ENCODE measurements at regions not wholly inside any gene's neighbourhood (a gene's known extent, or its start where the extent isn't known, plus 50 kb on each side); places are given as distances from the start of the nearest gene placed in this dataset.
"Not testable (repeated sequence)": the region's sequence is repeated elsewhere in the genome, so short reads cannot be mapped to it uniquely, and the experiment has no call there.

- no peak for DNase-seq (ENCODE audit: low spot score)
Measured at GRCh38 chr7:47089461-47089860, 492.4 kb downstream of the TNS3 start.

- no peak for DNase-seq (ENCODE audit: low spot score)
Measured at GRCh38 chr7:47089068-47089417, 492.9 kb downstream of the TNS3 start.

- peak; percentile 38 for DNase-seq (ENCODE audit: low spot score)
Measured at GRCh38 chr7:47088329-47089067, 493.4 kb downstream of the TNS3 start.

GRCh38 chr7:47087866-47088265 lies 494.0 kb downstream of the TNS3 start:
- no peak for DNase-seq (ENCODE audit: low spot score)

GRCh38 chr7:47085491-47086275 lies 496.2 kb downstream of the TNS3 start:
- DNase-seq (ENCODE audit: low spot score), result no peak

DNA sequence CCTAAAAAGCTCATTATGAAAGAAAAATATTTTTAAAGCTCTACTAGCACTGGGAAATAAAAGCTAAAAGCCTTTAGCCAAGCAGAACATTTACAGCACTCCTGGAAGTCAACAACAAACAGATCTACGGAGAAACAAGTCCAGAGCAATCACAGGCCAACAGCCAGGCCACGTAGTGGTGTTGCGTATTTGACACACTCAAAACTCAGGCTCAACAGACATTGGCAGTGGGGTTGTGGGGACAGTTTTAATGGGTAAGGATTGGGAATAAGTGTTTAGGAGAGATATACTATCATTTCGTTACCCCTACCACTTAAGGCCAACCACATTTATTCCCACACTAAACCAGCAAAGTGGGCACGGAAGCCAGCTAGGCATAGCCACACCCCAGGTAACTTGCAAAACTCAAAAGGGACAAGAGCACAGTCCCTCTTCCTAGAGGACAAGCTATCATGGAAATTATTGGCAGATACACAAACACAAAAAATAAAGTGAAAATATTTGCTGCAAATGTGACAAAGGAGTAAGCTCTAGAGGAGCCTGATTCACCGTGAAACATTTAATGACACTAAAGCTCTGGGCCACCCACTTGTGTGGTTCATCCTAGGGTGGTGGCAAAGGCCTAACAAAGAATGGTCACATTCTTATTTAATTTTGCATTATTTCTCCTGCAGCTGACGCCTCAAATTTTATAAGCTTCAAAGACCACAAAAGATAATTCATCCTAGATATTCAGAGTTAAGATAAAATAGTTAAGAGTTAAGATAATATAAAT lies 498.2 kb downstream of the TNS3 start:
- no peak for DNase-seq (ENCODE audit: low spot score)

GRCh38 chr7:47080816-47081215 lies 501.1 kb downstream of the TNS3 start:
- no peak for DNase-seq (ENCODE audit: low spot score)

DNA sequence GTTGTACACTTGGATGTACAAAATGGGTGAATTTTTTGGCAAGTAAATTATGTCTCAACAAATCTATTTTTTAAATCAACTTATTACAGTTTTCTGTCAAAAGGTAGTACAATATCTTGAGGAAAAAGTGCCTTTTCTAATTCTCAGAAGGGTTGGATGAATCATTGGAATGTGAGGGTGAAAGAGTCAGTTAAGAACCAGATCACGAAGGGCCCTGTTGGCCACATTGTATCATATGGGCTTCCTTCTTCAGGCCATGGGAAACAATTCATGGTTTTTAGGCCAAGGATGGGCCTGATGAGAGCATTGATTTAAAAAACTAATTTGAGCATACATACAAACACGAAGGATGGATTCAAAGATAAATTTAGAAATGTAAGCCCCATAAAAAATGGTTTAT lies 503.7 kb downstream of the TNS3 start:
- DNase-seq (ENCODE audit: low spot score), result no peak

DNA sequence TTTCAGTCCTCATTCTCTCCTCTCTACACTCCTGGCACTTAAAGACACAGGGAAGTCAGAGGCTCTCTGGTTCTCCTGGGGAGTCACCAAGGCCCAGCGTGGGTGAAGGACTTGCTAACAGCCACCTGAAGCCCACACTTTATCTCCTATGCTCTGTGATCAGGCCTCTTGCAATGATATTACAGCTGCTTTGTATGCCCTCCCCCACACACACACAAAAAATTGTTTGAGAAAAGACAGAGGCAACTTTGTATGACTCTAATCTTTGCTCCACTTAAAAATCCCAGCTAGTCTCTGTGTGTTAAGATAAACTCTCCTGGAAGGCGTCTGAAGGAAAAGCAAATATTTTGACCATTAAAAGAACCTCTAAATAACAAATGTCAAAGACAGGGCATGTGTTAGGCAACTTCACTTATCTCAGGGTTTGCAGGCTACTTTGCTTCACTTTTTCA lies 507.2 kb downstream of the TNS3 start:
- no peak for DNase-seq (ENCODE audit: low spot score)

GRCh38 chr7:47073284-47073683 lies 508.6 kb downstream of the TNS3 start:
- no peak for DNase-seq (ENCODE audit: low spot score)

DNA sequence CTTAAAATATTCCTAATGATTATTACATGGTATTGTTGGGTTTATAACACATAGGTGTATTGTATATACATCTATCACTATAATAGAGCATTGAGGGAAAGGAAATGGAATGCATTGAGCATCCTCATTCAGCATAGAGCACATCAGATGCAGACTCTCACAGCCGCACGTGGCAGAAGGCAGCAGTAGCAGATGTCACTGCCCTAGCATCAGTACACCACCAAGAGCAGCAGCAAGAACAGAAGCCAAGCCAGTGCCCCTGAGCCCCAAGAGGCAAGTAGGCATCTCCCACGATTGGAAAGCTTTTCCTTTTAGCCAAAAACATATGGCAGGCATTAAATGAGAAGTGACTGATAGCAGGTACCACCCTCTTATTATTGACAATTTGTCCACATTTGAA lies 510.0 kb downstream of the TNS3 start:
- DNase-seq (ENCODE audit: low spot score), result no peak

DNA sequence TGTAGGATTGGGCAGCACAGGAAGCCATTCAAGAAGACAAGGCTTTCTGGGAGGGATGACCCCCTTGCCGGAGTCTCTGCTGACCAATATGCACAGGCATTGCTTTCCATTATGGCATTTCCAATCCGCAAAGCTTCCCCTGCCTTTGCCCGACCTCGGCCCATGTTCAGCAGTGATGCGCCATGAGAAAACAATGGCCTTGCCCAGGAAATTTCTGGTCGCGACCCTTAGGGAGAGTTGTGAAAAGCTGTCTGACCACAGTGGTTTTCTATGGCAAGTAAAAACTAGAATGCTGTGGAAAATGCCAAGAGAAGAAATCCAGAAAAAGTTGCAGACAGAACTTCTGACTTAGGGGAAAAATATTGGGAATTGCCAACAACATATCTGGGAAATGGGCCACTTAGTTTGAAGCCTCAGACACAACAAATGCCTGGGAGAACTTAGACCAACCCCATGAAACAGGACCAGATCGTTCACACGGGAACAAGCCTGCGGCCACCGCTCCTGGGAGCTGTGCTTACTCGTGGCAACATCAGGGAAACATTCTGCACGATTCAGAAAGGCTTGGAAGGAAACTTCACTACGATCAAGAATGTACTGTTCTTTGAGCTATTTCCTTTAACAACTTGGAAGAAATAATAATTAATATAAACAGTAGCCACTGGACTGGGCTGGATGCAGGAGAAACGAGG lies 512.4 kb downstream of the TNS3 start:
- DNase-seq (ENCODE audit: low spot score), result no peak

DNA sequence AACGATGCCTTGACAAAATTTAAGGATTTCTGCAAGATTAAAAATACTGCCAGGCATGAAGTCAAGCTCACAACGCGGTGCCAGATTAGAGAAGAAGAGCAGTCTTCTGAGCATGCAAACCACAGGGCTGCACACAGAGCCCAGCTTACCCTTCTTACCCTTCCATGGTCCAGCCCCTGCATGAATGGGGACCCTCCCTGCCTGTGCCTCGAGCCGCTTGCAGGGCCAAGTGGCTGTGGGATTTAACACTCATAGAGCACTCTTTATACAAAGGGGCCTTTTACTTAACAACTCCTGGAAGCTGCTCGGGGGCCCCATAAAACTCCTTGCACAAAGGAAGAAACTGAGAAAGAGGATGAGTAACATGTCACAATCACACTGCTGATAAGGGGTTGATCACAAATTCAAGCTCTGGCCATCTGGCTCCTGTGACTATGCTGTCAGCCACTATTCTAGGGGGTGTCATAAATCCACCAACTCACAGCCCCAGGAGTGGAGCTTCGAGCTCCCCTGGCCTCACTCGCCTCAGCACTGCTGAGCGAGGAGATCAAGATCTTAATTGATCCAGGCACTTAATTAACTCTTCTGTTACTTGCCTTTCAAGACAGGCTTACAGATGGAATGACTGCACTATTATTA lies 514.8 kb downstream of the TNS3 start:
- DNase-seq (ENCODE audit: low spot score), result no peak

DNA sequence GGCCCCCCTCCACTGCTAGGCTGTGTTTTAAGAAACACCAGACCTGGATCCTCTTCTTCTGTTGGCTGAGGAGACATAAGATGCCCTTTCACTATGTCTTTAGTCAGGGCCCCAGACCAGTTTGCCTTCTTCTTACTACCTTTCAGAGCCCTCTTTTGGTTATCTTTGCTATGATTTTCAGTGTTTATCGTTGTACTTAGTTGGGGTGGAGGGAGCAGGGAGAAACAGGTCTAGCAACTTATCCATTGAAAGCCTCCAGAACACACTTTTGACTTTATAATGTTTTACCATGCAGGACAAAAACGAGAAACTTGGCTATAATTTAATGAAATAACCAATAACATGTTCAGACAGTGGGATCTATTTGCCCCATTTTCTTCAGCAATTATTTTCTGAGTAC lies 525.2 kb downstream of the TNS3 start:
- DNase-seq (ENCODE audit: low spot score), result no peak

GRCh38 chr7:47052541-47053208 lies 529.2 kb downstream of the TNS3 start:
- not testable (repeated sequence) for DNase-seq (ENCODE audit: low spot score)

DNA sequence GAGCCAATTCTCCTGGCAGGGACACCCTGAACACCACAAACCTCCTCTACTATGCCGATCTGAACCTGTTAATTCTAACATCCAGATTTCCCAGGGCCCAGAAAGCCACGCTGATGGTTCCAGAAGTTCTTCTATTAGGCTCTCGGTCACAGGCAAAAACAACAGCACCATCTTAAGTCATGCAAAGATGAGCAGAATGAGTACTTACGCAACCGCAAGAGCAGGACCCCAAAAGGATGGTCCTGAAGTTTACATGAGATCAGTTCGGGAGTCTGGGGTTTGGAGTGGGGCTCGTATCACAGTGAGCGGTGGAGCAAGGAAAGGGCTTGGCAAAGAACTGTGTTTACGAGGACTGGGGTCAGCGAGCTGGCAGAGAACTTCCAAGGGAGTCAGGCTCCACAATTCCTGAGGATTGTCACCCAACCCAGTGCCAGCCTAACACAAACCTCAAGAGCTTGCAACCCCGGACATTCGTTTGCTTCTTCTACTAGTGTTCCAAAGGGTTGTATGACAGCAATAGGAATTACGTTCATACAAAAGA lies 532.6 kb downstream of the TNS3 start:
- DNase-seq (ENCODE audit: low spot score), result no peak

GRCh38 chr7:47047384-47047783 lies 534.5 kb downstream of the TNS3 start:
- no peak for DNase-seq (ENCODE audit: low spot score)

- peak; percentile 11 for DNase-seq (ENCODE audit: low spot score)
Measured at GRCh38 chr7:47046949-47047348, 535.0 kb downstream of the TNS3 start.

GRCh38 chr7:47045207-47046051 lies 536.5 kb downstream of the TNS3 start:
- DNase-seq (ENCODE audit: low spot score), result no peak

GRCh38 chr7:47044625-47045024 lies 537.3 kb downstream of the TNS3 start:
- DNase-seq (ENCODE audit: low spot score), result no peak

All from globus pallidus (tissue), 1 donor.